ENCODE measurements at regions not wholly inside any gene's neighbourhood (a gene's known extent, or its start where the extent isn't known, plus 50 kb on each side); places are given as distances from the start of the nearest gene placed in this dataset.

- no peaks in the 10 kb centered on the region for H3K79me2 ChIP-seq (ENCODE audit: insufficient read depth, low read length)
- H4K20me1 ChIP-seq (ENCODE audit: insufficient read depth, low read length) = no peaks in the 10 kb centered on the region
- no peaks in the 10 kb centered on the region for H3K4me1 ChIP-seq (ENCODE audit: insufficient read depth, low read length)
- no peaks in the 10 kb centered on the region for H3K36me3 ChIP-seq (ENCODE audit: insufficient read depth, low read length)
- no peak overlapping the region for H3K4me3 ChIP-seq (ENCODE audit: insufficient read depth, low read length)
- H3K9me3 ChIP-seq (ENCODE audit: low read depth, low read length) = peaks cover 3% of the 10 kb centered on the region
- no peak for TF ChIP-seq CTCF (IDR thresholded peaks at IDR 0.05; ENCODE audit: extremely low read depth, low read depth, low read length)
- no peak for DNase-seq (ENCODE audit: insufficient read length, low spot score, missing footprints)
- no peak overlapping the region for H3K4me2 ChIP-seq (ENCODE audit: insufficient read depth, low read length)
- no peak overlapping the region for H2AFZ ChIP-seq (ENCODE audit: low read length)
- no peaks in the 10 kb centered on the region for H3K27me3 ChIP-seq (ENCODE audit: insufficient read depth, low read length)
- H3K27ac ChIP-seq (ENCODE audit: low read depth, low read length) = no peak overlapping the region
Observed at GRCh38 chr3:162192340-162193029, 695.9 kb downstream of the OTOL1 start.

- no peaks in the 10 kb centered on the region for H3K4me1 ChIP-seq (ENCODE audit: insufficient read depth, low read length)
- H2AFZ ChIP-seq (ENCODE audit: low read length) = no peak overlapping the region
- no peak for DNase-seq (ENCODE audit: insufficient read length, low spot score, missing footprints)
- H4K20me1 ChIP-seq (ENCODE audit: insufficient read depth, low read length) = no peaks in the 10 kb centered on the region
- H3K9me3 ChIP-seq (ENCODE audit: low read depth, low read length) = peaks cover 3% of the 10 kb centered on the region
- no peaks in the 10 kb centered on the region for H3K79me2 ChIP-seq (ENCODE audit: insufficient read depth, low read length)
- H3K27ac ChIP-seq (ENCODE audit: low read depth, low read length) = no peak overlapping the region
- H3K27me3 ChIP-seq (ENCODE audit: insufficient read depth, low read length) = no peaks in the 10 kb centered on the region
- no peak overlapping the region for H3K4me2 ChIP-seq (ENCODE audit: insufficient read depth, low read length)
- H3K4me3 ChIP-seq (ENCODE audit: insufficient read depth, low read length) = no peak overlapping the region
- H3K36me3 ChIP-seq (ENCODE audit: insufficient read depth, low read length) = no peaks in the 10 kb centered on the region
- no peak for TF ChIP-seq CTCF (IDR thresholded peaks at IDR 0.05; ENCODE audit: extremely low read depth, low read depth, low read length)
Observed at GRCh38 chr3:162193148-162194095, 696.8 kb downstream of the OTOL1 start.

- Histone ChIP-seq H3K4me1 (ENCODE audit: insufficient read depth, low read length) (no peaks in the 10 kb centered on the region), H3K79me2 (ENCODE audit: insufficient read depth, low read length) (no peaks in the 10 kb centered on the region), H3K4me3 (ENCODE audit: insufficient read depth, low read length) (no peak overlapping the region), H3K4me2 (ENCODE audit: insufficient read depth, low read length) (no peak overlapping the region), H3K27me3 (ENCODE audit: insufficient read depth, low read length) (no peaks in the 10 kb centered on the region), H3K36me3 (ENCODE audit: insufficient read depth, low read length) (no peaks in the 10 kb centered on the region), H3K27ac (ENCODE audit: low read depth, low read length) (no peak overlapping the region), H4K20me1 (ENCODE audit: insufficient read depth, low read length) (no peaks in the 10 kb centered on the region), H2AFZ (ENCODE audit: low read length) (peak overlapping the region; percentile 1), H3K9me3 (ENCODE audit: low read depth, low read length) (peaks cover 3% of the 10 kb centered on the region)
- TF ChIP-seq CTCF (IDR thresholded peaks at IDR 0.05; ENCODE audit: extremely low read depth, low read depth, low read length) = no peak
- no peak for DNase-seq (ENCODE audit: insufficient read length, low spot score, missing footprints)
Observed at GRCh38 chr3:162195147-162195546, 698.5 kb downstream of the OTOL1 start.

GRCh38 chr3:162196964-162197363 is 700.4 kb downstream of the OTOL1 start:
- no peak for DNase-seq (ENCODE audit: insufficient read length, low spot score, missing footprints)
- Histone ChIP-seq H2AFZ (ENCODE audit: low read length) (peak overlapping the region; percentile 45), H3K9me3 (ENCODE audit: low read depth, low read length) (no peaks in the 10 kb centered on the region), H3K27me3 (ENCODE audit: insufficient read depth, low read length) (no peaks in the 10 kb centered on the region), H3K36me3 (ENCODE audit: insufficient read depth, low read length) (no peaks in the 10 kb centered on the region), H3K4me1 (ENCODE audit: insufficient read depth, low read length) (no peaks in the 10 kb centered on the region), H3K4me2 (ENCODE audit: insufficient read depth, low read length) (no peak overlapping the region), H4K20me1 (ENCODE audit: insufficient read depth, low read length) (no peaks in the 10 kb centered on the region), H3K79me2 (ENCODE audit: insufficient read depth, low read length) (no peaks in the 10 kb centered on the region), H3K4me3 (ENCODE audit: insufficient read depth, low read length) (no peak overlapping the region), H3K27ac (ENCODE audit: low read depth, low read length) (no peak overlapping the region)
- no peak for TF ChIP-seq CTCF (IDR thresholded peaks at IDR 0.05; ENCODE audit: extremely low read depth, low read depth, low read length)

Data from osteoblast (primary cell).